HepG2 (cell line): ENCODE measurements at regions not wholly inside any gene's neighbourhood (a gene's known extent, or its start where the extent isn't known, plus 50 kb on each side); places are given as distances from the start of the nearest gene placed in this dataset.

Experiments used
- ATAC-seq: fragments of 200-7000 bp; cut with Tn5 transposase; 3 replicates; pipeline ENCODE4 v1.9.1; 2020; ENCODE audit warnings: mild to moderate bottlenecking, moderate library complexity
- BruUV-seq: library from RNA; stranded (reverse); fragments of 400-500 nt; replicated peaks from 2 replicates; lab custom pipeline; 2021; lab: Mats Ljungman, UMichigan
- CTCF ChIA-PET: fragments of 300-600 bp; formaldehyde crosslinking; extraction: SDS; loops from one replicate; lab custom pipeline; 2021; ENCODE audit warnings: low total read pairs, inconsistent platforms, low intra/inter-chr PET ratio; lab: Yijun Ruan, JAX
- POLR2A ChIA-PET: fragments of 350-600 bp; sonication (Branson Sonifier 250); formaldehyde crosslinking; loops from one replicate; lab custom pipeline; 2020; ENCODE audit warnings: antibody characterized with exemption, inconsistent platforms; lab: Yijun Ruan, JAX
- DNase-seq: peaks from one replicate; pipeline ENCODE4 v3.0.0-alpha.2; 2015; ENCODE audit warnings: low spot score
- FAIRE-seq: peaks from 3 replicates; lab custom pipeline; 2011; peaks lifted over from hg19 to GRCh38; lab: Jason Lieb, UNC
- H2AFZ ChIP-seq: one replicate; pipeline ENCODE4 v1.6.1; 2011; ENCODE audit warnings: low read length, inconsistent platforms
- H3K27ac ChIP-seq: fragments of 300-600 bp; 3 replicates; pipeline ENCODE4 v1.8.0; 2011; ENCODE audit warnings: mixed run types, mild to moderate bottlenecking, mixed read lengths, low read length, inconsistent platforms; ENCODE audit not compliant: insufficient read depth; ENCODE audit errors: extremely low read length
- H3K27me3 ChIP-seq, 2 experiments: fragments of 200-600 bp in 1 of 2; 2 replicates in 1 of 2; 3 replicates in 1 of 2; pipeline versions ENCODE4 v1.6.0 to v1.8.0; 2011; ENCODE audit warnings: low read length in 2 of 2, mild to moderate bottlenecking in 2 of 2, moderate library complexity in 2 of 2, inconsistent platforms in 1 of 2; ENCODE audit not compliant: insufficient read depth in 2 of 2, control insufficient read depth in 1 of 2
- H3K36me3 ChIP-seq, 2 experiments: fragments of 200-600 bp in 1 of 2; replicated peaks in 1 of 2; 2 replicates in 1 of 2; 3 replicates in 1 of 2; pipeline versions ENCODE4 v1.5.1 to v1.8.0; 2011; ENCODE audit warnings: low read length in 2 of 2, inconsistent platforms in 1 of 2; ENCODE audit not compliant: insufficient read depth in 2 of 2, control insufficient read depth in 1 of 2
- H3K4me1 ChIP-seq: 2 replicates; pipeline ENCODE4 v1.5.1; 2012; ENCODE audit warnings: low read length, inconsistent platforms; ENCODE audit not compliant: insufficient read depth
- H3K4me2 ChIP-seq: 2 replicates; pipeline ENCODE4 v1.6.0; 2011; ENCODE audit warnings: low read depth, low read length, inconsistent platforms
- H3K4me3 ChIP-seq, 3 experiments: fragments of 200-600 bp in 1 of 3; sonication (generic), shearing (Covaris generic) in 1 of 3; replicated peaks in 1 of 3; 2 replicates each; pipeline ENCODE4 v1.5.1; 2011 to 2016; ENCODE audit warnings: low read length in 3 of 3, inconsistent platforms in 2 of 3, low read depth in 2 of 3, mild to moderate bottlenecking in 2 of 3, control low read depth in 1 of 3, mixed read lengths in 1 of 3; ENCODE audit not compliant: insufficient read depth in 1 of 3
- H3K79me2 ChIP-seq: one replicate; pipeline ENCODE4 v1.6.1; 2011; ENCODE audit warnings: low read length, inconsistent platforms; ENCODE audit not compliant: insufficient read depth
- H3K9ac ChIP-seq: 2 replicates; pipeline ENCODE4 v1.6.0; 2011; ENCODE audit warnings: mild to moderate bottlenecking, low read depth, low read length, inconsistent platforms; ENCODE audit not compliant: insufficient read depth
- H3K9me3 ChIP-seq: 2 replicates; pipeline ENCODE4 v1.5.1; 2012; ENCODE audit warnings: mild to moderate bottlenecking, low read length
- H4K20me1 ChIP-seq: 2 replicates; pipeline ENCODE4 v1.6.0; 2011; ENCODE audit warnings: inconsistent platforms, mild to moderate bottlenecking, low read length, moderate library complexity; ENCODE audit not compliant: insufficient read depth
- ARNTL ChIP-seq: sonication (generic); formaldehyde crosslinking; IDR thresholded peaks from 2 replicates; pipeline ENCODE4 v1.4.0; 2020; ENCODE audit warnings: mild to moderate bottlenecking, missing genetic modification reagents
- GATAD1 ChIP-seq: IDR thresholded peaks from 2 replicates; pipeline ENCODE4 v1.6.1; 2016; ENCODE audit warnings: missing genetic modification reagents, missing compliant biosample characterization
- MAFF ChIP-seq: IDR thresholded peaks from 2 replicates; pipeline ENCODE4 v1.6.1; 2011; ENCODE audit warnings: low read depth, low read length, improper control_type of control experiment
- MAFK ChIP-seq, 2 experiments: IDR thresholded peaks in 1 of 2; conservative IDR thresholded peaks in 1 of 2; 2 replicates each; pipeline ENCODE4 v1.6.1; 2011; ENCODE audit warnings: improper control_type of control experiment in 2 of 2, low read length in 2 of 2
- RELA ChIP-seq: sonication (generic); formaldehyde crosslinking; IDR thresholded peaks from 2 replicates; pipeline ENCODE4 v1.4.0; 2020; ENCODE audit warnings: missing genetic modification reagents
- ZFY ChIP-seq: sonication (generic); formaldehyde crosslinking; IDR thresholded peaks from 2 replicates; pipeline ENCODE4 v1.4.0; 2020; ENCODE audit warnings: missing genetic modification reagents
- ZNF788 ChIP-seq: sonication (generic); formaldehyde crosslinking; IDR thresholded peaks from 2 replicates; pipeline ENCODE4 v1.5.0; 2020; ENCODE audit warnings: mild to moderate bottlenecking, missing genetic modification reagents, borderline replicate concordance
- ZNF816 ChIP-seq: sonication (generic); formaldehyde crosslinking; IDR thresholded peaks from 2 replicates; pipeline ENCODE4 v1.8.0; 2022; ENCODE audit warnings: missing genetic modification reagents, mild to moderate bottlenecking, borderline replicate concordance
- ZNF878 ChIP-seq: sonication (generic); formaldehyde crosslinking; IDR thresholded peaks from 2 replicates; pipeline ENCODE4 v1.8.1; 2023; ENCODE audit warnings: mild to moderate bottlenecking, missing genetic modification reagents, moderate library complexity
- ZSCAN25 ChIP-seq: sonication (generic); formaldehyde crosslinking; IDR thresholded peaks from 2 replicates; pipeline ENCODE4 v1.8.0; 2022; ENCODE audit warnings: mild to moderate bottlenecking, missing genetic modification reagents
- WGBS: methylation state at CpG from one replicate; pipeline ENCODE4 v1.1.6; 2017; ENCODE audit warnings: low lambda C conversion rate; 5-methylcytosine and 5-hydroxymethylcytosine counted together
- in situ Hi-C: cut with HindIII; loops from 2 replicates; pipeline ENCODE4 v1.10.0; 2017; ENCODE audit warnings: low pct_unique_long_range_greater_than_20kb; ENCODE audit not compliant: extremely low pct_ligation_motif_present
- intact Hi-C: fragments of 100-400 bp; cut with micrococcal nuclease; formaldehyde crosslinking; loops from one replicate; pipeline ENCODE4 v1.10.0; 2022; ENCODE audit not compliant: unreplicated experiment
- TF ChIP-seq, protein P1 (sequence below): sonication (generic); formaldehyde crosslinking; IDR thresholded peaks from 2 replicates; pipeline ENCODE4 v1.5.1; 2020; ENCODE audit warnings: mild to moderate bottlenecking, missing genetic modification reagents, moderate library complexity
- TF ChIP-seq, protein P2 (sequence below): IDR thresholded peaks from 2 replicates; pipeline ENCODE4 v1.6.1; 2012; ENCODE audit warnings: low read depth, low read length, improper control_type of control experiment

- no peaks in the 10 kb centered on the region for H3K36me3 ChIP-seq
- no peak overlapping the region for H2AFZ ChIP-seq
- H3K4me2 ChIP-seq = no peak overlapping the region
- FAIRE-seq (no peak), ATAC-seq (no peak), DNase-seq (no peak)
- no peak overlapping the region for H3K27ac ChIP-seq
- intact Hi-C loops = no loop called here
- BruUV-seq = no TSS peak
- peaks cover 74% of the 10 kb centered on the region for H3K9me3 ChIP-seq
- H4K20me1 ChIP-seq = no peaks in the 10 kb centered on the region
- POLR2A ChIA-PET = no interaction called here
- no peaks in the 10 kb centered on the region for H3K79me2 ChIP-seq
- no peaks in the 10 kb centered on the region for H3K4me1 ChIP-seq
- CTCF ChIA-PET = no interaction called here
- H3K9ac ChIP-seq = no peak overlapping the region
- TF ChIP-seq ZNF816 (CRISPR knock-in tag) = no peak
- peak; percentile 78 to 86 for TF ChIP-seq MAFK (conservative IDR thresholded peaks at IDR 0.05 in 1 of 2, IDR thresholded peaks at IDR 0.05 in 1 of 2; ENCODE audit: low read length in 2 of 2)
- TF ChIP-seq MAFF = peak; percentile 77
- no peaks in the 10 kb centered on the region for H3K27me3 ChIP-seq
- no peak overlapping the region for H3K4me3 ChIP-seq
- in situ Hi-C loops = no loop called here
These were observed 620.9 kb upstream of the CDH8 start for GRCh38 chr16:62657116-62657515.

GRCh38 chr16:62652441-62653120, 616.3 kb upstream of the CDH8 start:
- POLR2A ChIA-PET = no interaction called here
- in situ Hi-C loops = no loop called here
- BruUV-seq = no TSS peak
- TF ChIP-seq ARNTL = no peak
- TF ChIP-seq GATAD1 (CRISPR knock-in tag) = no peak
- TF ChIP-seq, protein P1, sequence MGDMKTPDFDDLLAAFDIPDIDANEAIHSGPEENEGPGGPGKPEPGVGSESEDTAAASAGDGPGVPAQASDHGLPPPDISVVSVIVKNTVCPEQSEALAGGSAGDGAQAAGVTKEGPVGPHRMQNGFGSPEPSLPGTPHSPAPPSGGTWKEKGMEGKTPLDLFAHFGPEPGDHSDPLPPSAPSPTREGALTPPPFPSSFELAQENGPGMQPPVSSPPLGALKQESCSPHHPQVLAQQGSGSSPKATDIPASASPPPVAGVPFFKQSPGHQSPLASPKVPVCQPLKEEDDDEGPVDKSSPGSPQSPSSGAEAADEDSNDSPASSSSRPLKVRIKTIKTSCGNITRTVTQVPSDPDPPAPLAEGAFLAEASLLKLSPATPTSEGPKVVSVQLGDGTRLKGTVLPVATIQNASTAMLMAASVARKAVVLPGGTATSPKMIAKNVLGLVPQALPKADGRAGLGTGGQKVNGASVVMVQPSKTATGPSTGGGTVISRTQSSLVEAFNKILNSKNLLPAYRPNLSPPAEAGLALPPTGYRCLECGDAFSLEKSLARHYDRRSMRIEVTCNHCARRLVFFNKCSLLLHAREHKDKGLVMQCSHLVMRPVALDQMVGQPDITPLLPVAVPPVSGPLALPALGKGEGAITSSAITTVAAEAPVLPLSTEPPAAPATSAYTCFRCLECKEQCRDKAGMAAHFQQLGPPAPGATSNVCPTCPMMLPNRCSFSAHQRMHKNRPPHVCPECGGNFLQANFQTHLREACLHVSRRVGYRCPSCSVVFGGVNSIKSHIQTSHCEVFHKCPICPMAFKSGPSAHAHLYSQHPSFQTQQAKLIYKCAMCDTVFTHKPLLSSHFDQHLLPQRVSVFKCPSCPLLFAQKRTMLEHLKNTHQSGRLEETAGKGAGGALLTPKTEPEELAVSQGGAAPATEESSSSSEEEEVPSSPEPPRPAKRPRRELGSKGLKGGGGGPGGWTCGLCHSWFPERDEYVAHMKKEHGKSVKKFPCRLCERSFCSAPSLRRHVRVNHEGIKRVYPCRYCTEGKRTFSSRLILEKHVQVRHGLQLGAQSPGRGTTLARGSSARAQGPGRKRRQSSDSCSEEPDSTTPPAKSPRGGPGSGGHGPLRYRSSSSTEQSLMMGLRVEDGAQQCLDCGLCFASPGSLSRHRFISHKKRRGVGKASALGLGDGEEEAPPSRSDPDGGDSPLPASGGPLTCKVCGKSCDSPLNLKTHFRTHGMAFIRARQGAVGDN (CRISPR knock-in tag) = no peak
- TF ChIP-seq, protein P2, sequence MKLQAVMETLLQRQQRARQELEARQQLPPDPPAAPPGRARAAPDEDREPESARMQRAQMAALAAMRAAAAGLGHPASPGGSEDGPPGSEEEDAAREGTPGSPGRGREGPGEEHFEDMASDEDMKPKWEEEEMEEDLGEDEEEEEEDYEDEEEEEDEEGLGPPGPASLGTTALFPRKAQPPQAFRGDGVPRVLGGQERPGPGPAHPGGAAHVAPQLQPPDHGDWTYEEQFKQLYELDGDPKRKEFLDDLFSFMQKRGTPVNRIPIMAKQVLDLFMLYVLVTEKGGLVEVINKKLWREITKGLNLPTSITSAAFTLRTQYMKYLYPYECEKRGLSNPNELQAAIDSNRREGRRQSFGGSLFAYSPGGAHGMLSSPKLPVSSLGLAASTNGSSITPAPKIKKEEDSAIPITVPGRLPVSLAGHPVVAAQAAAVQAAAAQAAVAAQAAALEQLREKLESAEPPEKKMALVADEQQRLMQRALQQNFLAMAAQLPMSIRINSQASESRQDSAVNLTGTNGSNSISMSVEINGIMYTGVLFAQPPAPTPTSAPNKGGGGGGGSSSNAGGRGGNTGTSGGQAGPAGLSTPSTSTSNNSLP = no peak
- no peak for TF ChIP-seq RELA (CRISPR knock-in tag)
- TF ChIP-seq ZFY (CRISPR knock-in tag) = no peak
- no peak for TF ChIP-seq ZNF788 (CRISPR knock-in tag)
- TF ChIP-seq ZNF878 = no peak
- TF ChIP-seq ZSCAN25 (CRISPR knock-in tag) = no peak
- no peak overlapping the region for H3K4me2 ChIP-seq
- H3K4me3 ChIP-seq = no peak overlapping the region
- H3K36me3 ChIP-seq = no peaks in the 10 kb centered on the region
- no peak overlapping the region for H2AFZ ChIP-seq
- no peak overlapping the region for H3K9ac ChIP-seq
- H3K27ac ChIP-seq = no peak overlapping the region
- FAIRE-seq = no peak
- H4K20me1 ChIP-seq = no peaks in the 10 kb centered on the region
- DNase-seq = no peak
- 2% methylated on average over 3 of the region's 3 CpGs for WGBS
- H3K4me1 ChIP-seq = no peaks in the 10 kb centered on the region
- peaks cover 71% of the 10 kb centered on the region for H3K9me3 ChIP-seq
- H3K79me2 ChIP-seq = no peaks in the 10 kb centered on the region
- intact Hi-C loops = no loop called here
- CTCF ChIA-PET = no interaction called here
- no peaks in the 10 kb centered on the region for H3K27me3 ChIP-seq
- ATAC-seq = no peak
